ENCODE measurements at regions not wholly inside any gene's neighbourhood (a gene's known extent, or its start where the extent isn't known, plus 50 kb on each side); places are given as distances from the start of the nearest gene placed in this dataset.

DNA sequence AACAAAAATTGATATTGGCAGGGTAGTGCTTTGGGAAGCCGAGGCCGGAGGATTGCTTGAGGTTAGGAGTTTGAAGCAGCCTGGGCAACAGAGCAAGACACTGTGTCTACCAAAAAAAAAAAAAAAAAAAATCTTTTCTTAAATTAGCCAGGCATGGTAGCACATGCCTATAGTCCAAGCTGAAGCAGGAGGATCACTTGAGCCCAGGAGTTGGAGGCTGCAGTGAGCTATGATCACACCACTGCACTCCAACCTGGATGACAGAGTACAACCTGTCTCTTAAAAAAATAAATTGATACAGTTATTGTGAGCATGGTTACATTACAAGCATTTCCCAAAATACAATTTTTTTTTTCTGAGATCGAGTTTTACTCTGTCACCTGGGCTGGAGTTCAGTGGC lies 59.4 kb upstream of the SVIL start:
- Histone ChIP-seq H3K9ac (ENCODE audit: low read length) (no peak overlapping the region), H3K4me2 (replicated peaks; ENCODE audit: low read depth, low read length, poor library complexity, severe bottlenecking) (no peak overlapping the region), H3K9me3 (ENCODE audit: control extremely low read depth in 1 of 3, control insufficient read depth in 2 of 3, insufficient read depth in 1 of 3, low read length in 2 of 3) (no peaks in the 10 kb centered on the region), H3K36me3 (replicated peaks in 1 of 2; ENCODE audit: control extremely low read depth in 1 of 2, control insufficient read depth in 1 of 2, extremely low read depth in 1 of 2, insufficient read depth in 2 of 2, low read length in 1 of 2) (no peaks in the 10 kb centered on the region), H3K4me3 (ENCODE audit: control extremely low read depth in 1 of 5, extremely low read depth in 1 of 5, insufficient read depth in 1 of 5, low read depth in 2 of 5, low read length in 4 of 5) (no peak overlapping the region), H3K27ac (ENCODE audit: low read length in 2 of 2) (no peak overlapping the region), H3K27me3 (replicated peaks in 1 of 4; ENCODE audit: control extremely low read depth in 1 of 4, control insufficient read depth in 3 of 4, insufficient read depth in 4 of 4, low read length in 3 of 4) (peaks cover 0 to 2% (median 0%) of the 10 kb centered on the region in 4 experiments), H3K79me2 (ENCODE audit: control insufficient read depth, insufficient read depth, low read length) (no peaks in the 10 kb centered on the region), H3K4me1 (ENCODE audit: control insufficient read depth in 2 of 2, insufficient read depth in 2 of 2, low read length in 2 of 2) (no peaks in the 10 kb centered on the region), H2AFZ (ENCODE audit: insufficient read depth, low read depth, low read length, poor library complexity, severe bottlenecking) (no peak overlapping the region), H4K20me1 (ENCODE audit: control insufficient read depth, insufficient read depth, low read length, poor library complexity, severe bottlenecking) (no peaks in the 10 kb centered on the region)
- CTCF ChIA-PET: interaction anchor here (1.8 kb wide), 1 partner anchor 10 kb away, joined by 4 read pairs; no protein-coding TSS in a partner anchor
- H3K27me3 Mint-ChIP-seq: no peaks in the 10 kb centered on the region
- H3K27ac Mint-ChIP-seq: no peak overlapping the region
- H3K4me1 Mint-ChIP-seq: no peaks in the 10 kb centered on the region
- POLR2A ChIA-PET: no interaction called here
- H3K9me3 Mint-ChIP-seq (ENCODE audit: insufficient read depth): no peaks in the 10 kb centered on the region
- no peak for ATAC-seq (ENCODE audit: low read depth)
- WGBS (ENCODE audit: insufficient coverage): no CpG with 5 or more reads among the region's 3 CpGs
- DNase-seq: no peak
- intact Hi-C loops (cut with micrococcal nuclease): no loop called here
- H3K4me3 Mint-ChIP-seq: no peak overlapping the region
- TF ChIP-seq, protein P1, sequence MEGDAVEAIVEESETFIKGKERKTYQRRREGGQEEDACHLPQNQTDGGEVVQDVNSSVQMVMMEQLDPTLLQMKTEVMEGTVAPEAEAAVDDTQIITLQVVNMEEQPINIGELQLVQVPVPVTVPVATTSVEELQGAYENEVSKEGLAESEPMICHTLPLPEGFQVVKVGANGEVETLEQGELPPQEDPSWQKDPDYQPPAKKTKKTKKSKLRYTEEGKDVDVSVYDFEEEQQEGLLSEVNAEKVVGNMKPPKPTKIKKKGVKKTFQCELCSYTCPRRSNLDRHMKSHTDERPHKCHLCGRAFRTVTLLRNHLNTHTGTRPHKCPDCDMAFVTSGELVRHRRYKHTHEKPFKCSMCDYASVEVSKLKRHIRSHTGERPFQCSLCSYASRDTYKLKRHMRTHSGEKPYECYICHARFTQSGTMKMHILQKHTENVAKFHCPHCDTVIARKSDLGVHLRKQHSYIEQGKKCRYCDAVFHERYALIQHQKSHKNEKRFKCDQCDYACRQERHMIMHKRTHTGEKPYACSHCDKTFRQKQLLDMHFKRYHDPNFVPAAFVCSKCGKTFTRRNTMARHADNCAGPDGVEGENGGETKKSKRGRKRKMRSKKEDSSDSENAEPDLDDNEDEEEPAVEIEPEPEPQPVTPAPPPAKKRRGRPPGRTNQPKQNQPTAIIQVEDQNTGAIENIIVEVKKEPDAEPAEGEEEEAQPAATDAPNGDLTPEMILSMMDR (IDR thresholded peaks at IDR 0.05): no peak
- no peak for TF ChIP-seq EZH2 (IDR thresholded peaks at IDR 0.05; ENCODE audit: borderline replicate concordance, insufficient read depth, low read depth, low read length, poor library complexity, severe bottlenecking)

DNA sequence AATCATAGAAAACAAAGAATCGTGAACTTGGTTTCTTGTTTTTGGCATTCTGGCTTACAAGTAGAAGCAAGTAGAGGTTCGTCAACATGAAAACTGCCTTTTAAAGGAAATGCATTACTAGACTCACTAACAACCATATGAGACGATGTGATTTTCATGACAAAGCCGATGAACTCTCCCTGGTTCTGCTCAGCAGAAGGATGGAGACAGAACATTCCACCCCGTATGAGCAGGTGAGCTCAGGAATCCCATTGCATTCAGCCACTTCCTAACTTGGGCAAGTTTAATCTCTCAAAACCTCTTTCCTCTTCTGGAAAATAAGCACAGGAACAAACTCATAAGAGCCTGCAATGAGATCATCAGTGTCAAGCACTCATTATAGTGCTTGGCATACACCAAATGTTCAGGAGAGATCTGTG lies 57.4 kb upstream of the SVIL start:
- ChIA-PET POLR2A (no interaction called here), CTCF (no interaction called here)
- no peak overlapping the region for H2AFZ ChIP-seq (ENCODE audit: insufficient read depth, low read depth, low read length, poor library complexity, severe bottlenecking)
- TF ChIP-seq, protein P1 (IDR thresholded peaks at IDR 0.05): no peak
- H3K27ac ChIP-seq (ENCODE audit: low read length in 2 of 2): no peak overlapping the region
- no peak overlapping the region for H3K4me2 ChIP-seq (replicated peaks; ENCODE audit: low read depth, low read length, poor library complexity, severe bottlenecking)
- Mint-ChIP-seq H3K9me3 (ENCODE audit: insufficient read depth) (no peaks in the 10 kb centered on the region), H3K27me3 (no peaks in the 10 kb centered on the region), H3K27ac (no peak overlapping the region), H3K4me1 (no peaks in the 10 kb centered on the region), H3K4me3 (no peak overlapping the region)
- H3K9me3 ChIP-seq (ENCODE audit: control extremely low read depth in 1 of 3, control insufficient read depth in 2 of 3, insufficient read depth in 1 of 3, low read length in 2 of 3): no peaks in the 10 kb centered on the region
- WGBS (ENCODE audit: insufficient coverage): 92% methylated on average over 5 of the region's 5 CpGs
- H3K9ac ChIP-seq (ENCODE audit: low read length): no peak overlapping the region
- H3K36me3 ChIP-seq (replicated peaks in 1 of 2; ENCODE audit: control extremely low read depth in 1 of 2, control insufficient read depth in 1 of 2, extremely low read depth in 1 of 2, insufficient read depth in 2 of 2, low read length in 1 of 2): no peaks in the 10 kb centered on the region
- no peak overlapping the region for H3K4me3 ChIP-seq (ENCODE audit: control extremely low read depth in 1 of 5, extremely low read depth in 1 of 5, insufficient read depth in 1 of 5, low read depth in 2 of 5, low read length in 4 of 5)
- intact Hi-C loops (cut with micrococcal nuclease): no loop called here
- no peak for ATAC-seq (ENCODE audit: low read depth)
- no peaks in the 10 kb centered on the region for H4K20me1 ChIP-seq (ENCODE audit: control insufficient read depth, insufficient read depth, low read length, poor library complexity, severe bottlenecking)
- H3K27me3 ChIP-seq (replicated peaks in 1 of 4; ENCODE audit: control extremely low read depth in 1 of 4, control insufficient read depth in 3 of 4, insufficient read depth in 4 of 4, low read length in 3 of 4): peaks cover 0 to 2% (median 0%) of the 10 kb centered on the region in 4 experiments
- DNase-seq: no peak
- H3K4me1 ChIP-seq (ENCODE audit: control insufficient read depth in 2 of 2, insufficient read depth in 2 of 2, low read length in 2 of 2): no peaks in the 10 kb centered on the region
- H3K79me2 ChIP-seq (ENCODE audit: control insufficient read depth, insufficient read depth, low read length): no peaks in the 10 kb centered on the region

Measured in B cell (primary cell).